SU-DHL-6 (cell line): ENCODE measurements at regions not wholly inside any gene's neighbourhood (a gene's known extent, or its start where the extent isn't known, plus 50 kb on each side); places are given as distances from the start of the nearest gene placed in this dataset.

Source experiments
- CTCF ChIP-seq: fragments of 200-600 bp; sonication (generic); IDR thresholded peaks from one replicate; pipeline ENCODE4 v1.5.1; 2017; ENCODE audit warnings: antibody characterized with exemption, mild to moderate bottlenecking, low read length, moderate library complexity; ENCODE audit not compliant: insufficient read depth, poor library complexity, severe bottlenecking
- EZH2phosphoT487 ChIP-seq: fragments of 200-600 bp; sonication (generic), shearing (Covaris generic); conservative IDR thresholded peaks from 2 replicates; pipeline ENCODE4 v1.6.1; 2018; ENCODE audit warnings: mild to moderate bottlenecking, antibody characterized with exemption, low read length, moderate library complexity, mixed read lengths

GRCh38 chr9:19992556-19992955 lies 203.7 kb upstream of the SLC24A2 start:
- TF ChIP-seq CTCF (no peak), EZH2phosphoT487 (no peak)
